Liver (tissue), 2 donors: ENCODE measurements at regions not wholly inside any gene's neighbourhood (a gene's known extent, or its start where the extent isn't known, plus 50 kb on each side); places are given as distances from the start of the nearest gene placed in this dataset.

ENCODE experiments used
- TF ChIP-seq, protein P1 (sequence below): IDR thresholded peaks from 2 replicates; pipeline ENCODE4 v1.6.1; 2016; ENCODE audit warnings: antibody characterized with exemption, mild to moderate bottlenecking
- TF ChIP-seq, protein P2 (sequence below): fragments of 150-350 bp; IDR thresholded peaks from 2 replicates; pipeline ENCODE4 v1.5.1; 2017; ENCODE audit warnings: improper control_type of control experiment, low read depth, low read length; ENCODE audit not compliant: missing input control
- donor health status: healthy.

DNA sequence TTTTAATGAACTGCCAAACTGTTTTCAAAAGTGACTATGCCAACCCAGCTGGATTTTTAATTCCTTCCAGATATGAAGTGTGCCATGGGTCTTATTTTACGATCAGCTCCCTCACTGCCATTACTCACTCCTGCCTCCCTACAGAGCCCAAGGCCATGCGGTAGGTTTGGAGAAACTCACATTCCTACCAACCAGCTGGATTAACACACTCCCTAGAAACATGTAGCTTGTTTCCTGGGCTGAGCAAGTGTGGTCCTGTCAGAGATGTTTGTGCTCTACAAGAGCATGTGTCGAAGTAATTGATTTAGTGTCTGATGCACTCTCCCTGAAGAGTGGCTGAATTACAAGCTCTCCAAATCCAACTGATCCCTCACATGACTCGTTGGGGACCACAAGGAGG is 82.5 kb downstream of the SPP2 start:
- TF ChIP-seq, protein P1, sequence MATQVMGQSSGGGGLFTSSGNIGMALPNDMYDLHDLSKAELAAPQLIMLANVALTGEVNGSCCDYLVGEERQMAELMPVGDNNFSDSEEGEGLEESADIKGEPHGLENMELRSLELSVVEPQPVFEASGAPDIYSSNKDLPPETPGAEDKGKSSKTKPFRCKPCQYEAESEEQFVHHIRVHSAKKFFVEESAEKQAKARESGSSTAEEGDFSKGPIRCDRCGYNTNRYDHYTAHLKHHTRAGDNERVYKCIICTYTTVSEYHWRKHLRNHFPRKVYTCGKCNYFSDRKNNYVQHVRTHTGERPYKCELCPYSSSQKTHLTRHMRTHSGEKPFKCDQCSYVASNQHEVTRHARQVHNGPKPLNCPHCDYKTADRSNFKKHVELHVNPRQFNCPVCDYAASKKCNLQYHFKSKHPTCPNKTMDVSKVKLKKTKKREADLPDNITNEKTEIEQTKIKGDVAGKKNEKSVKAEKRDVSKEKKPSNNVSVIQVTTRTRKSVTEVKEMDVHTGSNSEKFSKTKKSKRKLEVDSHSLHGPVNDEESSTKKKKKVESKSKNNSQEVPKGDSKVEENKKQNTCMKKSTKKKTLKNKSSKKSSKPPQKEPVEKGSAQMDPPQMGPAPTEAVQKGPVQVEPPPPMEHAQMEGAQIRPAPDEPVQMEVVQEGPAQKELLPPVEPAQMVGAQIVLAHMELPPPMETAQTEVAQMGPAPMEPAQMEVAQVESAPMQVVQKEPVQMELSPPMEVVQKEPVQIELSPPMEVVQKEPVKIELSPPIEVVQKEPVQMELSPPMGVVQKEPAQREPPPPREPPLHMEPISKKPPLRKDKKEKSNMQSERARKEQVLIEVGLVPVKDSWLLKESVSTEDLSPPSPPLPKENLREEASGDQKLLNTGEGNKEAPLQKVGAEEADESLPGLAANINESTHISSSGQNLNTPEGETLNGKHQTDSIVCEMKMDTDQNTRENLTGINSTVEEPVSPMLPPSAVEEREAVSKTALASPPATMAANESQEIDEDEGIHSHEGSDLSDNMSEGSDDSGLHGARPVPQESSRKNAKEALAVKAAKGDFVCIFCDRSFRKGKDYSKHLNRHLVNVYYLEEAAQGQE: no peak
- TF ChIP-seq, protein P2, sequence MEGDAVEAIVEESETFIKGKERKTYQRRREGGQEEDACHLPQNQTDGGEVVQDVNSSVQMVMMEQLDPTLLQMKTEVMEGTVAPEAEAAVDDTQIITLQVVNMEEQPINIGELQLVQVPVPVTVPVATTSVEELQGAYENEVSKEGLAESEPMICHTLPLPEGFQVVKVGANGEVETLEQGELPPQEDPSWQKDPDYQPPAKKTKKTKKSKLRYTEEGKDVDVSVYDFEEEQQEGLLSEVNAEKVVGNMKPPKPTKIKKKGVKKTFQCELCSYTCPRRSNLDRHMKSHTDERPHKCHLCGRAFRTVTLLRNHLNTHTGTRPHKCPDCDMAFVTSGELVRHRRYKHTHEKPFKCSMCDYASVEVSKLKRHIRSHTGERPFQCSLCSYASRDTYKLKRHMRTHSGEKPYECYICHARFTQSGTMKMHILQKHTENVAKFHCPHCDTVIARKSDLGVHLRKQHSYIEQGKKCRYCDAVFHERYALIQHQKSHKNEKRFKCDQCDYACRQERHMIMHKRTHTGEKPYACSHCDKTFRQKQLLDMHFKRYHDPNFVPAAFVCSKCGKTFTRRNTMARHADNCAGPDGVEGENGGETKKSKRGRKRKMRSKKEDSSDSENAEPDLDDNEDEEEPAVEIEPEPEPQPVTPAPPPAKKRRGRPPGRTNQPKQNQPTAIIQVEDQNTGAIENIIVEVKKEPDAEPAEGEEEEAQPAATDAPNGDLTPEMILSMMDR: no peak
